GM21576 (cell line): ENCODE measurements at regions not wholly inside any gene's neighbourhood (a gene's known extent, or its start where the extent isn't known, plus 50 kb on each side); places are given as distances from the start of the nearest gene placed in this dataset.
A peak's percentile ranks its signal among the peaks of the same experiment; 100 is the strongest.
"Not testable (repeated sequence)": the region's sequence is repeated elsewhere in the genome, so short reads cannot be mapped to it uniquely, and the experiment has no call there.

ENCODE experiments used
- ATAC-seq: cut with Tn5 transposase; IDR thresholded peaks from one replicate; pipeline ENCODE4 v1.9.1; 2021; ENCODE audit warnings: mild to moderate bottlenecking, moderate library complexity; ENCODE audit not compliant: unreplicated experiment

DNA sequence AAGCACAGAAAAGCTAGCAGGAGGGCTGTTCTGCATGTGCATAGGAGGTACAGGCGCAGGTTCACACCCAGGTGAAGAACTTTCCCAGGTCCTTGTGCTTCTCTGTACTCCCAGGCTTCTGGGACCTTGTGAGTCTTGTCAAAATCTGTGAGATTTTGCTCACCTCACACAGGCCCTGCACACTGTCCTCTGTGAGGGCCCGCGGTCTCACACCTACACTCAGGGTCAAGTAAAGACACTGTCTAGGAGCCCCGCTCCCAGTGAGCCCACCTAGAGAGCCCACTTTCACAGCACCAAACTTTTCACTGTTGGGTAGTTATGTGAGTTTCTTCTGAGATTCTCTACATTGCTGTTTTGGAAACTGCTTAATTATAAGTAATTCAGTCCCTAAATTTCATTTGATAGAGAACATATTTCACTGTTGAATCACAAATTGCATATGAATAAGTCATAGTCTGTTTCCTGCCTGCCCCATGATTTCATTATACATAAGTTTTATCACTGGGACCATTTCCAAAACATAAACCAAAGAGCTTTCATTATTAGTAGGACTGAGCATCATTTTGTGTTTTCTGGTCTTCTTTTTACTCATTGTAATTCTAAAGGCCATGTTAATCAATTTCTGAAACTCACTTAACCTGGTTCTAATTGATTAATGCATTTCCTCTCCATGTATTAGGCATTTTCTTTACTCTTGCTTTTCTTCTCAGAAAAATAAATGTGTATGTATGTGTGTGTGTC lies 234.2 kb upstream of the SPOPL start:
- ATAC-seq, result peak; percentile 89

DNA sequence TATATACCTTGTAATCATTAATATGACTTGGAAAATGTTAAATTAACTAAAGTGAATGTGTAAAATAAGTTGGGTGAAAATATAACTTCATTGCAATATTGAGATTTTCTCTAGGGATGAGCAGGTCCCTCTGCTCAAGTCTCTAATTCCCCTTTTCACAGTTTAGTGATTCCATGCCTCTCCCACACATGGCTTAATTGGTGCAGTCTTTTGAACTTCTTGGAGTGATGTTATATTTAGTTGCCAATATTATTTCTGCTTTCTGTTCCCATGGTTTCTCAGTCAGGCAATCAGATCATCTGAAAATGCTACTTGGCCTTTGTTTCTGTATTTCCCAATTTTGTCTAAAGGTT lies 233.7 kb upstream of the SPOPL start:
- peak; percentile 29 for ATAC-seq

DNA sequence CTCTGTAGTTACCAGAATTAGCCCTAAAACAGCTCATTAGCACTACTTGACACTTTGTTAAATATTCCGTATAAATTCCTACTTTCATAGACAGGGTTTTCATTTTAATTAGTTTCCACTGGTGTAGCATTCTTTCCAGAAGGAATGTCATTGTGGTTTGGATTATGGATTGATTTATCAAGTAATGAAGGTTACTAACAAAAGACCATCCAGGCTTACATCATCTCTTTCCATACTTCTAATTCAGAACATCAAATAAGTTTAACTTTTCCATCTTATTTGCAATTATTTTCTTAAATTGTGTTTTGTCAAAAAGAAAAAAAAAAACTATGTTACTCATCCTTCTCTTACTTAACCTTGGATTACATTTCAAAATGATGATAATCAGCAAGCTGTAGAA lies 231.8 kb upstream of the SPOPL start:
- ATAC-seq, result no peak

DNA sequence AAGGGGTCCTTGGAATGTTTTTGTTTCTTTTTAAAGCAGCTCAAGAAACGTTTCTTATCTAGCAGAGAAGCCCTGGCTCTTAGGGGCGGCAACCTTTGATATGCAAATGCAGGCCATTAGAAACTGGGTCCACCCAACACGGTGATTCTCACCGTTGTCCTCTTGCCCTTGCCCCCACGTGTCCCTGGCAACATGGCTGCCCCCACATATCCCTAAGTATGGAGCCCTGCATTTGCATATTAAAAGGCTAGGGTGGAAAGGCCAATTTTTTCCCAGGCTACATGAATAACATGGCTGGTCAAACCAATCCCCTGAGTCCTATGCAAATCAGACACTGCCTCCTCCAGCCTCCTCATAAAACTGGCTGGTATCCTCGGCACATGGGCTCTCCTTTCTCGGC lies 230.1 kb upstream of the SPOPL start:
- no peak for ATAC-seq

DNA sequence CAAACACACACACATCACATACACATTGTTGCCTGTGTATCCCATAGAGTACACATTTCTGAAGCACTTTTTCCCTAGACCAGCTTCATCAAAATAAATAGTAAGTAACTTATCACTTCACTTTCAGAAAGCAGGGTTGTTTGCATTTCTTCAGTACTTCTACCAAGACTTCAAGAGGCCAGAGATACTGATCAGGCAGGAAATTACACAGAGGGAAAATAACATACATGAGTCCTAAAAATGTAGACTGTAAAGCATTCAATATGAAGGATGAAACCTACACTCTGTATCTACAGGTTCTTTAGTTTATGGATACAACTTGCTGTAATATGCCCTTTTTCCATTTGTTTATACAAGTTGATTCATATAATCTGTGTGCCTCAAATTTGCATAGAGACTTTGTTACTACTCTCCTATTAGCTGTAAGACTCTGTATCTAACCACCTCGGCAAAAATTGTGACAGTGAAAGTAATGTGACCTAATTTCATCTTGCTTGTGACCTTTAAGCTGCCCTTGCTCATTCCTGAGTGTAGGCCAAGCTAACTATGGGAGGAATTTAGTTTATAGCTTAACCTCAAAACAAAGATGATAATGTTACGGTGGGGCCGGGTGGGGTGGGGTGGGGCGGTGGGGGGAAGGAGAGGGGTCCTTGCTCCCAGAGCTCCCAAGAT lies 228.9 kb upstream of the SPOPL start:
- ATAC-seq, result no peak

DNA sequence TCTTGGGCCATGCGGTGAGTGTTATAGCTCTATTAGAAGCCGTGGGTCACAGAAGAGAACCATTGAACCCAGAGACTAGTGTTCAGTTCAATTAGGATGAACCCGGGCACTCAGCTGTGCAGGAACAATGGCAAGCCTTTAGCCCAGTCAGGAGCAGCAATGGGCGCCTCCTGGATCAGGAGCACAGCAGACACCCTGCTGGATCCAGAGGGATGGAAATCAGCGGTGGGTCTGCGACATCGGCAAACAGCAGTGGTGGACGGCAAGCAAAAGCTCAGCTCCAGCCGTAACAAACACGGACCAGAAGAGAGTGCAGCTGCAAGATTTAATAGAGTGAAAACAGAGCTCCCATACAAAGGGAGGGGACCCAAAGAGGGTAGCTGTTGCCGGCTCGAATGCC lies 228.3 kb upstream of the SPOPL start:
- ATAC-seq, result not testable (repeated sequence)

DNA sequence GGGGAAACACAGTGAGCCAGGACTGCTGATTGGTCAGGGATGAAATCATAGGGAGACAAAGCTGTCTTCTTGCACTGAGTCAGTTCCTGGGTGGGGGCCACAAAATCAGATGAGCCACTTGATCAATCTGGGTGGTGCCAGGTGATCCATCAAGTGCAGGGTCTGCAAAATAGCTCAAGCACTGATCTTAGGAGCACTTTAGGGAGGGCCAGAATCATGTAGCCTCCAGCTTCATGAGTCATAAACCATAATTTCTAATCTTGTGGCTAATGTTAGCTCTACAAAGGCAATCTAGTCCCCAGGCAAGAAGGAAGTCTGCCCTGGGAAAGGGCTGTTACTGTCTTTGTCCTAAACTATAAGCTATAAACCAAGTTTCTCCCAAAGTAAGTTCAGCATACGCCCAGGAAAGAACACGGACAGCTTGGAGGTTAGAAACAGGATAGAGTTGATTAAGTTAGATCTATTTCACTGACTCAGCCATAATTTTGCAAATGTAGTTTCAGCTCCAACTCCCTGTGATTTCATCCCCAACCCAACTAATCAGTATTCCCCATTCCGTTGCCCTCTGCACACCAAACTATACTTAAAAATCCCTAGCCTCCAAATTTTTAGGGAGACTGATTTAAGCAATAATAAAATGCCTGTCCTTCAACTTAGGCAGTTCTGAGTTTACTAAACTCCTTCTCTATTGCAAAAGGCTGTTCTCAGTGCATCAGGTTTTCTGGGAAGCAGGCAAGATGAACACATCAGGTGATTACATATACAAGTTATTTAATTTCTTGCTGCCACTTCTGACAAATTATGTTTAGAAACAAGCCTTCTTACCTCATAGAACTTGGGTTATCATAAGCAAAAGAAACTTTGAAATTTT lies 226.9 kb upstream of the SPOPL start:
- ATAC-seq, result no peak

DNA sequence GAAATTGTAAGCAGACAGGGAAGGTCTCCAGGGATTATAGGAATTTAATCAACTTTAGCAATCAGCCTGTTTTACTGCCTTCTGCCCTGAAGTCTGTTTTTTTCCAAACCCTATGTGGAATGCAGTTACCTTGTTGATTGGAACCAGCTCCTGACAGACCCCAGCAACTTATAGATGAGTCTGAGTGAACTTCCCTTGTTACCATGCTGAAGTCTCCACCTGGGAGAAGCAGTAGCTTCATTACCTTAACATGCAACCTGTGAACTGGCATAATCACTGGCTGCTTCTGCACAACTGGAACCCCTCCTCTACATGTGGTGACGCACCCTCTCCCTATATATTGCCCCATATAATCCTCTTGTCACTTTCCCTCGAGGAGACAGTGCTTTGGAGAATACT lies 226.3 kb upstream of the SPOPL start:
- no peak for ATAC-seq

DNA sequence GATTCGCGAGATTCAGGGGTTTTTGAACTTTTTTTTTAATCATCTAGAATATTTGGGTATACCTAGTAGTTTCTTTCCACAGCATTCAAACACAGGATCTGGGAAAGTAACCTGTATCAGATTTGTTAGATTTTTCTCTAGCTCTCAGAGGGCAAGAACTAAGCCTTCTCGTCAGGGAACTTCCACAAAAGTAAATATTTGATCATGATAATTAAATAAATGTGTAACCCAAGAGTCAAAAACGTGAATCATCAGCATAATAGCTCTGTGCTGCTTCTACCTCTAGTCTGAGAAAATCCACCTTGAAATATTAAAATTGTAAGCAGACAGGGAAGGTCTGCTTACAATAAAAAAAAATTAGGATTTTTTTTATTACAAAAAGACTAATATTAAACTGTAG lies 225.7 kb upstream of the SPOPL start:
- ATAC-seq, result no peak

DNA sequence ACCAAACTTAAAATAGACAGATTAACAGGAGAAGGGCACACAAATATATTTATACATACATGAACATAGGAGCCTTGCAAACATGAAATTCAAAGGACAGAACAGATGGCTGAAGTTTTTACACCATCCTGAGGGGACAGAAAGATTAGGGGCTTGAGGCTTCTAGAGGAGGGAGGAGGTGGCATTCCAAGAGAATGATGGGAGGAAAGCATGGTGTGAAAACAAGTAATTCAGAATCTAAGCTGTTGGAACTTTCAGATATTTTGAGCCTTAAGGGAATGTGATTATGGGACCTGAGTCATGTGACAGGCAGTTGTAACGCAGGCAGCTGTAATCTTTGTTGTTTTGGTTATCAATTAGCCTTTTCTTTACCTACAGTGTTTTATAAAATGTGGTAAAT lies 225.2 kb upstream of the SPOPL start:
- ATAC-seq, result no peak

DNA sequence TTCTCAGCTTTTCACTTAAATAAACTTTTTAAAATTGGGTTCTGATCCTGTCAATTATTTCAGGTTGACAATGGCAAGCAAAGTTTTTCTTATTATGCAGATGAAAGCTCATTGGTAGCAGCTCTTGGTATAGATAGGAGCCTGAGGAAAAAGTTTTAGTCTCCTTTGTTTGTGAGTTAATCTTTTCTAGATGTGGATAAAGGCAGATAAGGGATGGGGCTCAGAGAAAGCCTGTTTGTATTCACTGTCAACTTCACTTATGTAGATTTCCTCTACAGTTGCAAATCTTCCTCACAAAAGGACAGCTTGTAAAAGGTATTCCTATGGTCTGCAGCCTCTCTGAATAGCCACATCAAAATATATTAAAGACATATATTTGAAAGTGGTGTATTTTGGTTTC lies 224.5 kb upstream of the SPOPL start:
- no peak for ATAC-seq

DNA sequence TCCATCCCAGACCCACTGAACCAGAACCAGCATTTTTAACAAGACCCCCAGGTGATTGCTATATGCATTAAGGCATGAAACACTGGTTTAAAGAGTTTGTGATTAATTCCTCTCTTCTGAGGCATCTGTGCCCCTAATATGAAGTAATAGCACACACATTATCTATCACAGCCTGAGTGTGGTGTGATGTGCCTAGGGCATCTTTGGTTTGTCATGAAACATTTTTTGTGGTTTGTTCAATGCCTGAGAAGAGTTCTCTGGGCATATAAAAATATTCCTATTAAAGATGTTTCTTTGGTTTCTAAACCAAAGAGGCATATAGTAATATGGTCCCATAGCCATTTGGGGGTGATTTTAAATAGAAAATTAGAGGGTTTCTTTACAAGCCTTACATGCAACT lies 221.7 kb upstream of the SPOPL start:
- ATAC-seq, result no peak

DNA sequence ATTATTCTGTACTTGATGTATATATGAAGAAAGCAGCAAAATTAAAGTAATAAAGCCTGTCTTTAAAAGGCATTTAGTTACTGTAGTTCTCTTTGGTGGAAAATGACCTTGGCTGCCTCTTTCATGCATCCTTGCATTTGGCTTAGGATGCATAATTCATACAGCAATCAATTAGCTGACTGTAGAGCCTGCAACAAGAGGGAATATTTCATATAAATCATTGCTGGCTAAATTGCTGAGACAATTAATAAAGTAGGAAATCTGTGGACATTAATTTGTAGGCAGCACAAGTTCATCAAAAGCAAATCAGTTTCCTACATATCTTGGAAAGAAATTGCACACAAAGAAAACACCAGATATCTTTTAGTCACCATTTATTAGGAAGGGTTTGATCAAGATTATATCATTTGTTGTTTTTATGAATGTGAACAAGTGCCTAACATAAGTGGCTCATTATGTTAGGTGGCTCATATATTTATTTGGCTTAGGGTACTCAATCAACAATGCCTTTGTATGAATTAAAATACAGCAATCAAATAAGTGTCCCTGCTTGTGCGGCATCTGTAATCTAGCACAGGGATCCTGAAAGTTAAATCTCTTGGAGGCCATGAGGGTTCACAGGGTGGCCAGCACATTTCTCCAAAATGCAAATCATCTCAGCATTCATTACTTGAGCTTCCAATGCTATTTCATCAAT lies 220.4 kb upstream of the SPOPL start:
- ATAC-seq, result no peak

DNA sequence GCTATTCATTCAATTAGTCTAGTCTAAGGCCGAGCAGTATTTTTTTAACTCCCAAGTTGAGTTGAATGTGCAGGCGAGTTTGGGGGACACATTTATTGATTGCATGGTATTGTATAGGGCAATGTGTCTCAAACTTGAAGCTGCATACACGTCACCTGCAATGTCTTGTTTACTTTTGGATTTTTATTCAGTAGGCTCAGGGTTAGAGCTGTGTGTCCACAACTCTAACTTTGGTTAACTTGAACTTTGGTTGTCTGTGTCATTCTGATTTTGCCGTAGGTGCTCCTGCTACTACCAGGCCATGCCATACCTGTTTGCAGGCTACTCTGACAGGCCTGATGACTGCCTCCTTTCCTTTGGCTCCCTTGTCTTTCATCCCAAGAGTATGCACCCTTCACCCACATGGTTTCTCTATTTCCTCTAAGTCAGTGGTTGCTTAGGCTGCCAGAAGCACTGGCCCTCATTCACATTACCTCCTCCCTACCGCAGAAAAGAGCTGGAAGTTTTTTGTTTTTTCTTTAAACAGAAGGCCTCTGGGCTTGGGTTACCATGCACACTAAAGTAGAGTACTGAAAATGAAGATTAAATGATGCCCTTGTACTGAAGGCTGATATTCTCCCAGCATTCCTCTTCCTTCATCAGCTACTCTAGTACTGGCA lies 219.4 kb upstream of the SPOPL start:
- no peak for ATAC-seq

DNA sequence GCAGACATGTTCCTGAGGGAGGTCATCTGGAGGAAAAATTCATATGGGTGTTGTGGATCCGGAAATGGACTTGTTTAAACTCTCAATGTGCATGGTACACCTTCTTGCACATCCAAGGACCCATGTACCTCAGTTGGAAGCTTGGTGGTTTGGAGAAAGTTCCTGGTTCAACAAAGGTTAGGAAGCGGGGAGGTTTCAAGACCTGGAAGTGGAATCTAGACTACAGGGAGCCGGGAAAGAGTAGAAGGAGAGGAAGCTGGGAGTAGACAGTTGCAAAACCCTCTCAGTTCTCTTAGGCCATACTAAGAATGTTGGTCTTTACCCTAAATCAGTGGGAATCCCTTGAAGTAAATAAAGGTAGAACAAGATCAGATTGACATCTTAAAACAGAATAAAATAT lies 209.8 kb upstream of the SPOPL start:
- ATAC-seq, result no peak

DNA sequence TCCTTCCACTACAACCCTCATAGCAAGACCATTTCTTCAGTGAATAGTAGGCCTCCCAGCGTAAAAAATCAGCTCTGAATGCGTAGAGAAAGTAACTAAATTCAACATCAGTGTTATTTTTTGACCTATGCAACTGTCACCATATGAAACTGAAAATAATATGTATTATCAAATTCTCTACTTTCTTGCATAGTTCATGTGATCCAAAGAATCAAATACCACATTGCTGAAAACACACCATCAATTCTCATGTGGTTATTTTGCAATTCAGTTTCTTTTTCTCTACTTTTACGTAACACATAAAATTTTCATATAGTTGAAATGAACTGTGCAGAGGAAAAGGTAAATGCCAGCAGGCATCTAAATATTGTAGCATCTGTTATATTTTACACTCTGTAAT lies 208.5 kb upstream of the SPOPL start:
- no peak for ATAC-seq

DNA sequence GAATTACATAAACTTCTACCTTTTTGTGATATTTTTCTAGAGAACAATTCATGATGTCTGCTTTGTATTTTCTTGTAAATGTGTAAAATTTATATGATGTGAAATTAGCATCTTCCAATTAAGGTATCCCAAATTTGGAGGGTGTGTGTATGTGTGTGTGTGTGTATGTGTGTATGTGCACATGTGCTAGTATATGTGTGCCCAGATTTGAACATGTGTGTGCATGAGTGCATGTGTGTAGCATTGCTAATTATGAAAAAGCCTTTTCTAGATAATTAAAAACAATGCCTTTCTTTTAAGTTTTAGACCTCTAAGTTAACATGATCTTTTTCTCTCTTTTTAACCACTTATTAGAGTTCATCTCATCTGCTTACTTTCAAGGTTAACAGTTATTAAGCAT lies 208.0 kb upstream of the SPOPL start:
- ATAC-seq, result no peak

DNA sequence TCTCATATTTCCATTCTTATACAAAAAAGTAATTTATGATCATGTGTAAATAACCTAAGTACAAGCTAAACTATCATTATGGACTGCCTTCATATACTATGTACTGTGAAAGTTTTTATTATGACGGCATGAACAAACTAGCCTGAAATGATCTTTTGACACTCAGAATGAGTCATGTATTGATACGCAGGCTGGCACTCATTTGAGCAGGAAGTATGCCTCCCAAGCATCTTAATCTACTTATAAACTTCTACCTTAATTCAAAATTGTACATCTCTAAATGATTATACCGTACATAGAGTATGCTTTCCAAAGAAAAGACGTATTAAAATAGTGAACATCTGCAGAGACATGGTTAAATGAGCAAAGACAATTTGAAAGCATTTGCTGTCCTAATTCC lies 207.1 kb upstream of the SPOPL start:
- no peak for ATAC-seq

DNA sequence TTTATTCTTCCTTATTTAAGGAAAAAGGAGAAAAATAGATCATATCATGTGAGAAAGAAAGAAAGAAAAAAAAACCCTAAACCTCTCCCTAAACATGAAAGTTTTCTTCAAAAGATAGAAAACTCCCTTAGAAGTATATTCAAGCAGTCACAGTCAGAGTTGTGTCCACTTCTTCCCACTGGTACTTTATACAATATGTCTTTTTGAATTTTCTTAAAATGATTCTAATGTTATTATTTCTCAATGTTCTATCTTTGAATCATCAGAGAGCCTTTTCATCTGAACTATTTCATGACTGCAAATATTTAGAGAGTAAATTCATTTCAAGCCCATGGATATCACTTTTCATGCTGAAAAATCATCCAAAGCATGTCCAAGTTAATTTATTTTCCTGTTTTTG lies 205.2 kb upstream of the SPOPL start:
- no peak for ATAC-seq

DNA sequence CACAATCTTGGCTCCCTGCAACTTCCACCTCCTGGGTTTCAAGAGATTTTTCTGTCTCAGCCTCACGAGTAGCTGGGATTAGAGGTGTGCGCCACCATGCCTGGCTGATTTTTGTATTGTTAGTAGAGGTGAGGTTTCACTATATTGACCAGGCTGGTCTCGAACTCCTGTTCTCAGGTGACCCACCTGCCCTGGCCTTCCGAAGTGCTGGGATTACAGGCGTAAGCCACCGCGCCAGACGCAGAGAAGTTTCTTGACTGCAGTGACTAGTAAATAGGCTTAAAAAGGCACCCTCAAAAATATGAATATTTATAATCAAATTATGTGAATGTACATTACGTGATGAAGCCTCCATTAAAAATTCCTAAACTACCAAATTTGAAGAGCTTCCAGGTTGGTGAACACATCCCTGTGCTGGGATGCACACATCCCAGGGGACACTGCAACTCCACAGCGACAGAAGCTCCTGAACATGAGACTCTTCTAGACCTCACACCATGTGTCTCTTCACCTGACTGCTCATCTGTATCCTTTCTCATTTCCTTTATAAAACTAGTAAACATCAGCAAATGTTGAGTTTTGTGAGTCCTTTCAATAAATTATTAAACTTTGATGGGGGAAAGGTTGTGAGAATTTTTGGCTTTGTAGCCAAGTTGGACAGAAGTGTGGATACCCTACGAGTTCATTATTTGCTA lies 203.3 kb upstream of the SPOPL start:
- peak; percentile 81 for ATAC-seq
